Pancreas (tissue), 10 donors: ENCODE measurements at regions not wholly inside any gene's neighbourhood (a gene's known extent, or its start where the extent isn't known, plus 50 kb on each side); places are given as distances from the start of the nearest gene placed in this dataset.

ENCODE experiments used
- ATAC-seq, 4 donors: fragments of 200-7000 bp; cut with Tn5 transposase; one replicate each; pipeline versions ENCODE4 v1.8.0 to v1.9.1; 2020; ENCODE audit warnings: mild to moderate bottlenecking in 4 of 4, moderate library complexity in 4 of 4
- DNase-seq, 6 donors: peaks; one replicate each; pipeline ENCODE4 v3.0.0-alpha.2; 2020
- FAIRE-seq: peaks from 2 replicates; lab custom pipeline; 2012; peaks lifted over from hg19 to GRCh38; lab: Jason Lieb, UNC
- H3K27ac ChIP-seq, 4 donors: fragments of 200-600 bp; sonication (generic); 1 replicate in 3 of 4; 2 replicates in 1 of 4; pipeline versions ENCODE4 v1.5.0 to v1.8.0; 2020
- H3K27me3 ChIP-seq, 4 donors: fragments of 200-600 bp; one replicate each; pipeline ENCODE4 v1.8.0; 2021
- H3K36me3 ChIP-seq, 3 donors: fragments of 200-600 bp; sonication (generic) in 1 of 3; one replicate each; pipeline versions ENCODE4 v1.5.0 to v1.8.0; 2020 to 2021
- H3K4me1 ChIP-seq, 3 donors: fragments of 200-600 bp; one replicate each; pipeline ENCODE4 v1.8.0; 2021
- H3K4me3 ChIP-seq, 4 donors: fragments of 200-600 bp; sonication (generic) in 2 of 4; one replicate each; pipeline versions ENCODE4 v1.5.0 to v1.8.0; 2020 to 2021
- H3K9me3 ChIP-seq, 4 donors: fragments of 200-600 bp; one replicate each; pipeline ENCODE4 v1.8.0; 2021
- WGBS, 2 donors: extraction: QIAGEN DNeasy Blood & Tissue Kit; methylation state at CpG; one replicate each; pipeline ENCODE4 v1.1.7; 2013; 5-methylcytosine and 5-hydroxymethylcytosine counted together
- intact Hi-C, 3 donors: fragments of 100-400 bp; cut with DNase I; formaldehyde crosslinking; loops; one replicate each; pipeline versions ENCODE4 v1.11.1 to v1.14.2; 2022
- TF ChIP-seq, protein P1 (sequence below), 4 donors: fragments of 200-600 bp; sonication (generic) in 3 of 4; IDR thresholded peaks; one replicate each; pipeline versions ENCODE4 v1.5.0 to v1.8.0; 2021; ENCODE audit warnings: antibody characterized with exemption in 4 of 4
- donor health status: healthy with polysubstance abuse.
- donor health status: DM: no; HTN: no; CAD: no; lungs with moderate emphysema.
- donor health status: DM: no; HTN: no; CAD: no.
- donor health status: control.
- donor health status: control.
- donor health status: Bipolar disorder and iron deficiency.
- donor health status: DM: yes; HTN: yes; CAD: no.
- donor health status: DM: no; HTN: no; CAD: no.
- donor health status: DM: no; HTN: no; CAD: no.
- donor health status: DM: yes; HTN: yes; CAD: no.

DNA sequence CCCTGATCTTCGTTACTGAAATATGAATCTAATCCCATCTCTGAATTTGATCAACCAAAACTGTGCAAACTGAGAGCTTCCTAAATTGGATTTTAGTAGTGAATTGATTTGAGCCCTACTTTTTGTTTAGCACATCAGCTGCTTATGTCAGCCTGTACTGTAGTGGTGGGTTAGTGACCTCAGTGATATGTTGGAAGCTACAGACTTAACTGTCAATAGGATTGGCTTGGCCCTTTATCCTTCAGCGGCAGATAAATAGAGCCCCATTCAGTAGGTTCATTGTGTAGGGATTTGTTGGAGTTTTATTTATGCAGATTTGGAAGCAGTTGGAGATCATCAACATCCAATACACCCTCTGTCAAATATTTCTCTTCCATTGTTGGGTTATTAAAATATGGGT is 409.7 kb downstream of the SOX2 start:
- Histone ChIP-seq H3K27ac (no peak overlapping the region), H3K9me3 (no peaks in the 10 kb centered on the region), H3K27me3 (no peaks in the 10 kb centered on the region), H3K4me1 (no peaks in the 10 kb centered on the region), H3K4me3 (no peak overlapping the region), H3K36me3 (no peaks in the 10 kb centered on the region)
- WGBS, 2 donors: 44 to 67% methylated on average over 2 of the region's 2 CpGs
- DNase-seq (no peak), ATAC-seq (no peak), FAIRE-seq (no peak)
- TF ChIP-seq, protein P1, sequence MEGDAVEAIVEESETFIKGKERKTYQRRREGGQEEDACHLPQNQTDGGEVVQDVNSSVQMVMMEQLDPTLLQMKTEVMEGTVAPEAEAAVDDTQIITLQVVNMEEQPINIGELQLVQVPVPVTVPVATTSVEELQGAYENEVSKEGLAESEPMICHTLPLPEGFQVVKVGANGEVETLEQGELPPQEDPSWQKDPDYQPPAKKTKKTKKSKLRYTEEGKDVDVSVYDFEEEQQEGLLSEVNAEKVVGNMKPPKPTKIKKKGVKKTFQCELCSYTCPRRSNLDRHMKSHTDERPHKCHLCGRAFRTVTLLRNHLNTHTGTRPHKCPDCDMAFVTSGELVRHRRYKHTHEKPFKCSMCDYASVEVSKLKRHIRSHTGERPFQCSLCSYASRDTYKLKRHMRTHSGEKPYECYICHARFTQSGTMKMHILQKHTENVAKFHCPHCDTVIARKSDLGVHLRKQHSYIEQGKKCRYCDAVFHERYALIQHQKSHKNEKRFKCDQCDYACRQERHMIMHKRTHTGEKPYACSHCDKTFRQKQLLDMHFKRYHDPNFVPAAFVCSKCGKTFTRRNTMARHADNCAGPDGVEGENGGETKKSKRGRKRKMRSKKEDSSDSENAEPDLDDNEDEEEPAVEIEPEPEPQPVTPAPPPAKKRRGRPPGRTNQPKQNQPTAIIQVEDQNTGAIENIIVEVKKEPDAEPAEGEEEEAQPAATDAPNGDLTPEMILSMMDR (IDR thresholded peaks at IDR 0.05): no peak
- intact Hi-C loops: no loop called here

- H3K27me3 ChIP-seq: no peaks in the 10 kb centered on the region
- TF ChIP-seq, protein P1 (IDR thresholded peaks at IDR 0.05): no peak
- ATAC-seq (no peak), DNase-seq (no peak), FAIRE-seq (no peak)
- H3K27ac ChIP-seq: no peak overlapping the region
- 56 to 60% methylated on average over 3 of the region's 3 CpGs for WGBS, 2 donors
- no peak overlapping the region for H3K4me3 ChIP-seq
- no peaks in the 10 kb centered on the region for H3K9me3 ChIP-seq
- no peaks in the 10 kb centered on the region for H3K36me3 ChIP-seq
- no peaks in the 10 kb centered on the region for H3K4me1 ChIP-seq
- intact Hi-C loops: no loop called here
Measured at GRCh38 chr3:182122779-182123178, 411.1 kb downstream of the SOX2 start.

GRCh38 chr3:182124187-182124586 is 412.5 kb downstream of the SOX2 start:
- no peak overlapping the region for H3K27ac ChIP-seq
- no peak overlapping the region for H3K4me3 ChIP-seq
- no peak for ATAC-seq
- 87 to 90% methylated on average over 3 of the region's 3 CpGs for WGBS, 2 donors
- intact Hi-C loops: no loop called here
- H3K27me3 ChIP-seq: no peaks in the 10 kb centered on the region
- H3K4me1 ChIP-seq: no peaks in the 10 kb centered on the region
- TF ChIP-seq, protein P1 (IDR thresholded peaks at IDR 0.05): no peak
- DNase-seq: no peak
- no peaks in the 10 kb centered on the region for H3K36me3 ChIP-seq
- no peak for FAIRE-seq
- H3K9me3 ChIP-seq: no peaks in the 10 kb centered on the region

DNA sequence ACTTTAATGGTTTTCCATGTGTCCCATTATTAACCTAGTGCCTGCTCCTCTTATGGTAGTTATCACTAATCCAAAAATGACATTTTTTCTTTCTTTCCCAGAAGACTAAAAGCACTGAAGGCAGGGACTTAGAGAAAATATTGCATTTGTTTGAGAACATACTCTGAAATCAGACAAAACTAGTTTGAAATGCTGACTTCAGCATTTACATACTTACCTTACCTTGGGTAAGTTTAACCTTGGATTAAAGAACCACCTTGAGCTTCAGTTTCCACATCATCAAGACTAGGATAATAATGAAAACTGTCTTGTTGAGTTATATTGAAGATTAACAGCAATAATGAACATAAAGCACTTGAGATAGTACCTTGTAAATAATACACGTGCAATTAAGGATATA is 413.0 kb downstream of the SOX2 start:
- no peak for ATAC-seq
- TF ChIP-seq, protein P1 (IDR thresholded peaks at IDR 0.05): no peak
- WGBS, 2 donors: 86 to 90% methylated on average over 1 of the region's 1 CpG
- intact Hi-C loops: no loop called here
- Histone ChIP-seq H3K36me3 (no peaks in the 10 kb centered on the region), H3K27ac (no peak overlapping the region), H3K27me3 (no peaks in the 10 kb centered on the region), H3K4me1 (no peaks in the 10 kb centered on the region), H3K4me3 (no peak overlapping the region), H3K9me3 (no peaks in the 10 kb centered on the region)
- FAIRE-seq: no peak
- no peak for DNase-seq

DNA sequence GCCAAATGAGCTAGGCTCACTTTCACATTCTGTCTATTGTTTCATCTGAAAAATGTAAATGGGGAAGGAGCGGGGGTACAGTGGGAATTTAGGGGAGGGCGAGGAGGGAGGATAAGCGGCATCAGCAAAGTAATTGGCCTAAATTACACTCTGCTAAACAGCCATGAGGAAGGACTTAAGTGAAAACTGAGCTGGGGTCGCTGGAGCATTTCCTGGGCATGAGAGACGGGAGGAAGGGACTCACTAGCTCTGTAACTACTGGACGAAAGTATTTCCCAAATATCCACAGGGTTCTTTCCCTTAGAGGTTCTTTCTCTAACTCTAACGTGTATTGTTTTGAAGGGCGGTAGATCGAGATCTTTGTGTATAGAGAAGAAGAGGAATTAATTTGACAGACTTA is 418.0 kb downstream of the SOX2 start:
- Histone ChIP-seq H3K36me3 (no peaks in the 10 kb centered on the region), H3K4me3 (no peak overlapping the region), H3K9me3 (no peaks in the 10 kb centered on the region), H3K4me1 (no peaks in the 10 kb centered on the region), H3K27me3 (no peaks in the 10 kb centered on the region), H3K27ac (no peak overlapping the region)
- TF ChIP-seq, protein P1 (IDR thresholded peaks at IDR 0.05): no peak
- intact Hi-C loops: no loop called here
- ATAC-seq (no peak), FAIRE-seq (no peak), DNase-seq (no peak)
- WGBS, 2 donors: 58 to 63% methylated on average over 9 of the region's 9 CpGs
